Gastrocnemius medialis (tissue), 4 donors: ENCODE measurements at regions not wholly inside any gene's neighbourhood (a gene's known extent, or its start where the extent isn't known, plus 50 kb on each side); places are given as distances from the start of the nearest gene placed in this dataset.

ENCODE experiments used
- CTCF ChIP-seq, 5 experiments: fragments of 450-650 bp in 3 of 5; fragments of 200-600 bp in 2 of 5; sonication (generic) in 2 of 5; IDR thresholded peaks in 4 of 5; conservative IDR thresholded peaks in 1 of 5; 1 replicate in 4 of 5; 2 replicates in 1 of 5; pipeline ENCODE4 v1.5.1; 2016 to 2019; ENCODE audit warnings: antibody characterized with exemption in 5 of 5, mild to moderate bottlenecking in 3 of 5, moderate library complexity in 3 of 5
- POLR2A ChIP-seq, 2 donors: fragments of 450-650 bp; IDR thresholded peaks; one replicate each; pipeline ENCODE4 v1.6.1; 2017; ENCODE audit warnings: antibody characterized with exemption in 2 of 2, mild to moderate bottlenecking in 2 of 2, moderate library complexity in 2 of 2

- TF ChIP-seq POLR2A (IDR thresholded peaks at IDR 0.05) = no peak
- TF ChIP-seq CTCF (IDR thresholded peaks at IDR 0.05 in 4 of 5, conservative IDR thresholded peaks at IDR 0.05 in 1 of 5) = no peak
These were observed 144.9 kb downstream of the ANXA5 start for GRCh38 chr4:121551881-121552280.
